HEK293 (cell line): ENCODE measurements at regions not wholly inside any gene's neighbourhood (a gene's known extent, or its start where the extent isn't known, plus 50 kb on each side); places are given as distances from the start of the nearest gene placed in this dataset.

Experiments
- BCL11A ChIP-seq: fragments of 450-650 bp; formaldehyde crosslinking; IDR thresholded peaks from 2 replicates; pipeline ENCODE4 v1.5.1; 2016; ENCODE audit warnings: low read depth, missing biosample characterization, missing genetic modification characterization
- GLI4 ChIP-seq: fragments of 450-650 bp; formaldehyde crosslinking; IDR thresholded peaks from 2 replicates; pipeline ENCODE4 v1.5.1; 2016; ENCODE audit warnings: missing biosample characterization, missing genetic modification characterization
- MYNN ChIP-seq: fragments of 450-650 bp; formaldehyde crosslinking; IDR thresholded peaks from 2 replicates; pipeline ENCODE4 v1.5.1; 2016; ENCODE audit warnings: missing biosample characterization, missing genetic modification characterization, borderline replicate concordance
- REST ChIP-seq: fragments of 450-650 bp; formaldehyde crosslinking; IDR thresholded peaks from 2 replicates; pipeline ENCODE4 v1.5.1; 2016; ENCODE audit warnings: missing biosample characterization, missing genetic modification characterization
- SALL2 ChIP-seq: fragments of 450-650 bp; formaldehyde crosslinking; IDR thresholded peaks from 2 replicates; pipeline ENCODE4 v1.5.0; 2017; ENCODE audit warnings: missing biosample characterization, mild to moderate bottlenecking, missing genetic modification characterization, borderline replicate concordance
- ZFP41 ChIP-seq: fragments of 450-650 bp; formaldehyde crosslinking; IDR thresholded peaks from 2 replicates; pipeline ENCODE4 v1.5.1; 2016; ENCODE audit warnings: missing biosample characterization, missing genetic modification characterization, borderline replicate concordance
- ZNF335 ChIP-seq: fragments of 450-650 bp; formaldehyde crosslinking; conservative IDR thresholded peaks from 2 replicates; pipeline ENCODE4 v1.5.1; 2016; ENCODE audit warnings: missing biosample characterization, missing genetic modification characterization
- ZNF707 ChIP-seq: fragments of 450-650 bp; formaldehyde crosslinking; IDR thresholded peaks from 2 replicates; pipeline ENCODE4 v1.5.1; 2016; ENCODE audit warnings: missing biosample characterization, missing genetic modification characterization
- ZSCAN23 ChIP-seq: fragments of 450-650 bp; formaldehyde crosslinking; IDR thresholded peaks from 2 replicates; pipeline ENCODE4 v1.5.1; 2016; ENCODE audit warnings: missing biosample characterization, missing genetic modification characterization
- TF ChIP-seq, protein P1 (sequence below): fragments of 450-650 bp; formaldehyde crosslinking; IDR thresholded peaks from 2 replicates; pipeline ENCODE4 v1.5.1; 2016; ENCODE audit warnings: missing biosample characterization, missing genetic modification characterization
- TF ChIP-seq, protein P2 (sequence below): fragments of 450-650 bp; IDR thresholded peaks from 2 replicates; pipeline ENCODE4 v1.5.1; 2018; ENCODE audit warnings: missing biosample characterization, mild to moderate bottlenecking, missing genetic modification characterization
- TF ChIP-seq, protein P3 (sequence below): fragments of 450-650 bp; formaldehyde crosslinking; IDR thresholded peaks from 2 replicates; pipeline ENCODE4 v1.5.1; 2016; ENCODE audit warnings: missing biosample characterization, missing genetic modification characterization

DNA sequence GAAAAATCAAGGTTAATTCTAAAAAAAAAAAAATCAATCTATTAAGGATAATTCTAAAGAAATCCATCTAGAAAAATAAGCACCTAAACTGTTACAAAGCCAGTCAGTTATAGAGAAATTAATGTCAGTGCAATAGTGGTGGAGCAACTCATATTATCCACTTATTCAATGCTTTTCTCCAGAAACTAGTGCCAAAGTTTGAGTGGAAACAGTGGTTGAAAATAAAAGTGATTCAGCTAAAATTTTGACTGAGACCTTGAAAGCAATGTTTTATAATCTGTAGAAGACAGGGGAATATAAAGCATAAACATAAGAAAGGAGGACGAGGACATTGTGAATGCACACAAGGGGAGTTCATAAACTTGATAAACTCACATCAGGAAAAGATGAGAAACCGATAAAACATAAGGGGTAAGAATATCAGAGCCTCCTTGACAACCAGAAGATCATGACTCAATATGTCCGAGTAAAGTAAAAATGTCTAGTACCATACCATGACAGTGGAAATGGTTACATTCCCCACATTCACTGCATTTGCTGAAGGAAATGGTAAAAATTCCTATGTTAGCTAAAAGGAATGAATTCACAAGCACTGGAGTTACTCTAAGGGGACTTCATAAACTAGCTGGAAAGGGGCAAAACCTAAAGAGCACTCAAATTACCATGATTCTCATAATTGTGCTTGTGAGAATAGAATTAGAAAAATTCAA, 58.7 kb upstream of the SLC5A12 start:
- no peak for TF ChIP-seq ZFP41 (tag by site-specific recombination)
- TF ChIP-seq BCL11A (tag by site-specific recombination), result no peak
- TF ChIP-seq SALL2 (tag by site-specific recombination), result no peak
- no peak for TF ChIP-seq REST (tag by site-specific recombination)
- TF ChIP-seq, protein P1, sequence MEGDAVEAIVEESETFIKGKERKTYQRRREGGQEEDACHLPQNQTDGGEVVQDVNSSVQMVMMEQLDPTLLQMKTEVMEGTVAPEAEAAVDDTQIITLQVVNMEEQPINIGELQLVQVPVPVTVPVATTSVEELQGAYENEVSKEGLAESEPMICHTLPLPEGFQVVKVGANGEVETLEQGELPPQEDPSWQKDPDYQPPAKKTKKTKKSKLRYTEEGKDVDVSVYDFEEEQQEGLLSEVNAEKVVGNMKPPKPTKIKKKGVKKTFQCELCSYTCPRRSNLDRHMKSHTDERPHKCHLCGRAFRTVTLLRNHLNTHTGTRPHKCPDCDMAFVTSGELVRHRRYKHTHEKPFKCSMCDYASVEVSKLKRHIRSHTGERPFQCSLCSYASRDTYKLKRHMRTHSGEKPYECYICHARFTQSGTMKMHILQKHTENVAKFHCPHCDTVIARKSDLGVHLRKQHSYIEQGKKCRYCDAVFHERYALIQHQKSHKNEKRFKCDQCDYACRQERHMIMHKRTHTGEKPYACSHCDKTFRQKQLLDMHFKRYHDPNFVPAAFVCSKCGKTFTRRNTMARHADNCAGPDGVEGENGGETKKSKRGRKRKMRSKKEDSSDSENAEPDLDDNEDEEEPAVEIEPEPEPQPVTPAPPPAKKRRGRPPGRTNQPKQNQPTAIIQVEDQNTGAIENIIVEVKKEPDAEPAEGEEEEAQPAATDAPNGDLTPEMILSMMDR (tag by site-specific recombination), result no peak
- TF ChIP-seq, protein P2, sequence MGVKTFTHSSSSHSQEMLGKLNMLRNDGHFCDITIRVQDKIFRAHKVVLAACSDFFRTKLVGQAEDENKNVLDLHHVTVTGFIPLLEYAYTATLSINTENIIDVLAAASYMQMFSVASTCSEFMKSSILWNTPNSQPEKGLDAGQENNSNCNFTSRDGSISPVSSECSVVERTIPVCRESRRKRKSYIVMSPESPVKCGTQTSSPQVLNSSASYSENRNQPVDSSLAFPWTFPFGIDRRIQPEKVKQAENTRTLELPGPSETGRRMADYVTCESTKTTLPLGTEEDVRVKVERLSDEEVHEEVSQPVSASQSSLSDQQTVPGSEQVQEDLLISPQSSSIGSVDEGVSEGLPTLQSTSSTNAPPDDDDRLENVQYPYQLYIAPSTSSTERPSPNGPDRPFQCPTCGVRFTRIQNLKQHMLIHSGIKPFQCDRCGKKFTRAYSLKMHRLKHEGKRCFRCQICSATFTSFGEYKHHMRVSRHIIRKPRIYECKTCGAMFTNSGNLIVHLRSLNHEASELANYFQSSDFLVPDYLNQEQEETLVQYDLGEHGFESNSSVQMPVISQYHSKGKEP (tag by site-specific recombination), result no peak
- TF ChIP-seq ZNF707 (tag by site-specific recombination), result no peak
- TF ChIP-seq GLI4 (tag by site-specific recombination), result no peak
- TF ChIP-seq MYNN (tag by site-specific recombination), result no peak
- TF ChIP-seq, protein P3, sequence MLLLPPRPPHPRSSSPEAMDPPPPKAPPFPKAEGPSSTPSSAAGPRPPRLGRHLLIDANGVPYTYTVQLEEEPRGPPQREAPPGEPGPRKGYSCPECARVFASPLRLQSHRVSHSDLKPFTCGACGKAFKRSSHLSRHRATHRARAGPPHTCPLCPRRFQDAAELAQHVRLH, result no peak
- no peak for TF ChIP-seq ZNF335 (tag by site-specific recombination)
- TF ChIP-seq ZSCAN23, result no peak
